Muscle of leg (tissue), 3 donors: ENCODE measurements at regions not wholly inside any gene's neighbourhood (a gene's known extent, or its start where the extent isn't known, plus 50 kb on each side); places are given as distances from the start of the nearest gene placed in this dataset.

Experiments used
- DNase-seq: peaks from one replicate; pipeline ENCODE4 v3.0.0; 2013
- H3K27ac ChIP-seq: one replicate; pipeline ENCODE4 v1.5.1; 2013; ENCODE audit warnings: mild to moderate bottlenecking, low read length, control low read depth
- H3K27me3 ChIP-seq: one replicate; pipeline ENCODE4 v1.6.1; 2013; ENCODE audit warnings: low read length; ENCODE audit not compliant: control insufficient read depth, insufficient read depth
- H3K36me3 ChIP-seq: one replicate; pipeline ENCODE4 v1.6.1; 2013; ENCODE audit warnings: low read length; ENCODE audit not compliant: control insufficient read depth, insufficient read depth
- H3K4me1 ChIP-seq: one replicate; pipeline ENCODE4 v1.6.1; 2013; ENCODE audit warnings: low read length; ENCODE audit not compliant: control insufficient read depth, insufficient read depth
- H3K4me3 ChIP-seq: one replicate; pipeline ENCODE4 v1.5.1; 2013; ENCODE audit warnings: low read length, control low read depth
- H3K9me3 ChIP-seq: replicated peaks from 2 replicates; pipeline ENCODE4 v1.6.1; 2013; ENCODE audit warnings: low read depth, low read length; ENCODE audit not compliant: control insufficient read depth
- WGBS: methylation state at CpG from one replicate; pipeline ENCODE4 v1.1.5; 2013; ENCODE audit warnings: missing lambda C conversion rate; ENCODE audit not compliant: insufficient coverage; 5-methylcytosine and 5-hydroxymethylcytosine counted together

GRCh38 chr18:54777118-54777791, 51.0 kb upstream of the RAB27B start:
- Histone ChIP-seq H3K4me3 (no peak overlapping the region), H3K36me3 (no peaks in the 10 kb centered on the region), H3K9me3 (no peaks in the 10 kb centered on the region), H3K27ac (no peak overlapping the region), H3K27me3 (no peaks in the 10 kb centered on the region), H3K4me1 (peaks cover 10% of the 10 kb centered on the region)
- WGBS, result 67% methylated on average over 1 of the region's 1 CpG
- DNase-seq, result no peak

- Histone ChIP-seq H3K4me1 (peaks cover 10% of the 10 kb centered on the region), H3K4me3 (no peak overlapping the region), H3K27me3 (no peaks in the 10 kb centered on the region), H3K36me3 (no peaks in the 10 kb centered on the region), H3K27ac (no peak overlapping the region), H3K9me3 (no peaks in the 10 kb centered on the region)
- DNase-seq, result no peak
- WGBS, result 40% methylated on average over 3 of the region's 4 CpGs
Observed at GRCh38 chr18:54777989-54778388, 50.3 kb upstream of the RAB27B start.
